HL-60 (cell line): ENCODE measurements at regions not wholly inside any gene's neighbourhood (a gene's known extent, or its start where the extent isn't known, plus 50 kb on each side); places are given as distances from the start of the nearest gene placed in this dataset.

Experiments
- DNase-seq, 2 experiments: peaks; one replicate each; pipeline ENCODE4 v3.0.0-alpha.2; 2010 to 2020; ENCODE audit warnings: low read depth in 1 of 2, low spot score in 1 of 2
- H3K27ac ChIP-seq: fragments of 250-450 bp; sonication (Bioruptor Pico); replicated peaks from 2 replicates; pipeline ENCODE4 v1.5.1; 2020; ENCODE audit warnings: mild to moderate bottlenecking, moderate library complexity
- H3K27me3 ChIP-seq: fragments of 250-450 bp; sonication (Bioruptor Pico); 2 replicates; pipeline ENCODE4 v1.5.1; 2021; ENCODE audit warnings: mild to moderate bottlenecking, moderate library complexity; ENCODE audit not compliant: insufficient read depth, poor library complexity, severe bottlenecking
- H3K4me3 ChIP-seq: replicated peaks from 2 replicates; pipeline ENCODE4 v1.5.1; 2011; ENCODE audit warnings: mild to moderate bottlenecking, control low read depth, low read length; ENCODE audit not compliant: insufficient read depth
- GABPA ChIP-seq: IDR thresholded peaks from 2 replicates; pipeline ENCODE4 v1.6.1; 2012; ENCODE audit warnings: low read depth
- POLR2AphosphoS5 ChIP-seq: IDR thresholded peaks from 2 replicates; pipeline ENCODE4 v1.6.1; 2012; ENCODE audit warnings: low read depth
- REST ChIP-seq: IDR thresholded peaks from 2 replicates; pipeline ENCODE4 v1.6.1; 2012; ENCODE audit warnings: low read depth; ENCODE audit not compliant: insufficient replicate concordance
- SPI1 ChIP-seq: IDR thresholded peaks from 2 replicates; pipeline ENCODE4 v1.6.1; 2012; ENCODE audit warnings: low read depth, mild to moderate bottlenecking, borderline replicate concordance
- TF ChIP-seq, protein P1 (sequence below): IDR thresholded peaks from one replicate; pipeline ENCODE4 v1.5.1; 2011; ENCODE audit warnings: low read length, control low read depth, inconsistent platforms; ENCODE audit not compliant: insufficient read depth

GRCh38 chr2:224190234-224190935, 151.3 kb upstream of the SERPINE2 start:
- TF ChIP-seq, protein P1, sequence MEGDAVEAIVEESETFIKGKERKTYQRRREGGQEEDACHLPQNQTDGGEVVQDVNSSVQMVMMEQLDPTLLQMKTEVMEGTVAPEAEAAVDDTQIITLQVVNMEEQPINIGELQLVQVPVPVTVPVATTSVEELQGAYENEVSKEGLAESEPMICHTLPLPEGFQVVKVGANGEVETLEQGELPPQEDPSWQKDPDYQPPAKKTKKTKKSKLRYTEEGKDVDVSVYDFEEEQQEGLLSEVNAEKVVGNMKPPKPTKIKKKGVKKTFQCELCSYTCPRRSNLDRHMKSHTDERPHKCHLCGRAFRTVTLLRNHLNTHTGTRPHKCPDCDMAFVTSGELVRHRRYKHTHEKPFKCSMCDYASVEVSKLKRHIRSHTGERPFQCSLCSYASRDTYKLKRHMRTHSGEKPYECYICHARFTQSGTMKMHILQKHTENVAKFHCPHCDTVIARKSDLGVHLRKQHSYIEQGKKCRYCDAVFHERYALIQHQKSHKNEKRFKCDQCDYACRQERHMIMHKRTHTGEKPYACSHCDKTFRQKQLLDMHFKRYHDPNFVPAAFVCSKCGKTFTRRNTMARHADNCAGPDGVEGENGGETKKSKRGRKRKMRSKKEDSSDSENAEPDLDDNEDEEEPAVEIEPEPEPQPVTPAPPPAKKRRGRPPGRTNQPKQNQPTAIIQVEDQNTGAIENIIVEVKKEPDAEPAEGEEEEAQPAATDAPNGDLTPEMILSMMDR, result no peak
- no peak for TF ChIP-seq POLR2AphosphoS5
- no peak for TF ChIP-seq REST
- no peak for TF ChIP-seq GABPA
- TF ChIP-seq SPI1, result no peak
- H3K27ac ChIP-seq, result no peak overlapping the region
- H3K4me3 ChIP-seq, result no peak overlapping the region
- no peaks in the 10 kb centered on the region for H3K27me3 ChIP-seq
- DNase-seq, result no peak

DNA sequence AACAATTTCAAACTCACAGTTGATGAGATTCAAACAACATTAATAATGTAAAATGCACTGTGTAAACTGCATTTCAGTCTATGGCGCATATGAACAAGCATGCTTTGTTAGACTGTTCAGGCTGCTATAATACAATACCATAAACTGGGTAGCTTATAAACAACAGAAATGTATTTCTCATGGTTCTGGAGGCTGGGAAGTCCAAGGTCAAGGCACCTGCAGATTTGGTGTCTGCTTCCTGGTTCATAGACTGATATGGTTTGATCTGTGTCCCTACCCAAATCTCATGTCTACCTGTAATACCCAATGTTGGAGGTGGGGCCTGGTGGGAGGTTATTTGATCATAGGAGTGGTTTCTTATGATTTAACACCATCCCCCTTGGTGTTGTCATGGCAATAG, 148.1 kb upstream of the SERPINE2 start:
- Histone ChIP-seq H3K4me3 (no peak overlapping the region), H3K27ac (no peak overlapping the region), H3K27me3 (no peaks in the 10 kb centered on the region)
- TF ChIP-seq, protein P1, result no peak
- TF ChIP-seq GABPA, result no peak
- TF ChIP-seq SPI1, result no peak
- DNase-seq, result no peak

DNA sequence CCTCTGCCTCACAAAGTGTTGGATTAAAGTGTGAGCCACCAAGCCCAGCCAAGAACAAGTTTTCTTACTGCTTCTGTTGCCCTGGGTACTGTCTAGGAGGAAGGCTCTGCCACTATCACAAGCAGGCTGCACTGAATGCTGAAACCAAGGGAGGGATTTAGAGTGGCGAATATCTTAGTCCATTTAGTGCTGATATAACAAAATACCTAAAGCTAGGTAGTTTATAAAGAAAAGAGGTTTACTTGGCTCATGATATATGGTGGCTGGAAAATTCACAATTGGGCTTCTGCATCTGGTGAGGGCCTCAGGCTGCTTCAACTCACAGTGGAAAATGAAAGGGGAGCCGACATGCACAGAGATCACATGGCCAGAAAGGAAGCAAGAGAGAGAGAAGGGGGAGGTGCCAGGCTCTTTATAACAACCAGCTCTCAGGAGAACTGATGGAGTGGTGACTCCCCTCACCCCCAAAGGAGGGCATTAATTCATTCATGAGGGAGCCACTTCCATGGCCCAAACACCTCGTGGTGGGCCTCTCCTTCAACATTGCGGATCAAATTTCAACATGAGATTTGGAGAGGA, 146.0 kb upstream of the SERPINE2 start:
- TF ChIP-seq, protein P1, result no peak
- TF ChIP-seq REST (no peak), GABPA (no peak), SPI1 (no peak), POLR2AphosphoS5 (no peak)
- no peak overlapping the region for H3K27ac ChIP-seq
- DNase-seq, result no peak
- no peak overlapping the region for H3K4me3 ChIP-seq
- no peaks in the 10 kb centered on the region for H3K27me3 ChIP-seq

GRCh38 chr2:224183086-224183485, 144.0 kb upstream of the SERPINE2 start:
- Histone ChIP-seq H3K27ac (no peak overlapping the region), H3K27me3 (no peaks in the 10 kb centered on the region)

More at GRCh38 chr2:224183086-224183485, 144.0 kb upstream of the SERPINE2 start:
- TF ChIP-seq GABPA (no peak), SPI1 (no peak), POLR2AphosphoS5 (no peak), REST (no peak)
- TF ChIP-seq, protein P1, result no peak
- DNase-seq, result no peak
- H3K4me3 ChIP-seq, result no peak overlapping the region
